ENCODE measurements at regions not wholly inside any gene's neighbourhood (a gene's known extent, or its start where the extent isn't known, plus 50 kb on each side); places are given as distances from the start of the nearest gene placed in this dataset.

GRCh38 chrX:14357314-14357713 lies 172.0 kb upstream of the GLRA2 start:
- no peak for TF ChIP-seq CTCF (conservative IDR thresholded peaks at IDR 0.05; ENCODE audit: low read depth in 2 of 2)
- no peak for TF ChIP-seq EZH2phosphoT487 (IDR thresholded peaks at IDR 0.05; ENCODE audit: unreplicated experiment)
- no peak for TF ChIP-seq EZH2 (IDR thresholded peaks at IDR 0.05; ENCODE audit: low read depth, unreplicated experiment)
- no peak for TF ChIP-seq ETS1 (IDR thresholded peaks at IDR 0.05)
- TF ChIP-seq POLR2AphosphoS5 (IDR thresholded peaks at IDR 0.05; ENCODE audit: low read depth), result no peak
- TF ChIP-seq NANOG (IDR thresholded peaks at IDR 0.05; ENCODE audit: borderline replicate concordance), result no peak
- TF ChIP-seq REST (IDR thresholded peaks at IDR 0.05; ENCODE audit: unreplicated experiment), result no peak
- TF ChIP-seq CREB1 (CRISPR knock-in tag; IDR thresholded peaks at IDR 0.05; ENCODE audit: low read depth), result no peak
- no peak for TF ChIP-seq ZNF114 (CRISPR knock-in tag; IDR thresholded peaks at IDR 0.05)
- no peak for TF ChIP-seq JUNB (IDR thresholded peaks at IDR 0.05; ENCODE audit: unreplicated experiment)
